ENCODE measurements at regions not wholly inside any gene's neighbourhood (a gene's known extent, or its start where the extent isn't known, plus 50 kb on each side); places are given as distances from the start of the nearest gene placed in this dataset.
A peak's percentile ranks its signal among the peaks of the same experiment; 100 is the strongest.

DNA sequence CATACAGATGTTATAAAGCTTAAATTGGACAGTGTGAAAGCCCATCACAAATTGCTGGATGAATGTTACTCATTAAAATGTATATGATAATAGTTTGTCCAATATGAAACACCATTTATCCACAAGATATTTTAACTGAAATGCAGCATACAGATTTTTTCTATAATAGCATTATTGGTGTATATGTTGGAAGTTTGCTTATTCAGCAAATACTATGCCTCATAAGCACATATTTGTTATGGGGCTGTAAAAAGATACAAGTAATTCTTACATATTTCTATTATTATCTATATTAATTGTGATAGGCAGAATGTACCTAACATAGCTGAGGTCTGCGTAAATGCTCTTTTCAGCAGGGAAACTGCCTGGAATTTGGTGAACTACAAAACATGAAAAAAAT, 790.5 kb downstream of the DIPK2A start:
- Histone ChIP-seq H3K27ac (ENCODE audit: low read length) (no peak overlapping the region), H3K4me1 (ENCODE audit: control insufficient read depth, insufficient read depth, low read length) (no peaks in the 10 kb centered on the region), H3K36me3 (ENCODE audit: control insufficient read depth, insufficient read depth, low read length) (no peaks in the 10 kb centered on the region), H3K27me3 (ENCODE audit: control insufficient read depth, insufficient read depth, low read length) (no peaks in the 10 kb centered on the region), H3K4me3 (ENCODE audit: low read length) (no peak overlapping the region), H3K9me3 (ENCODE audit: control insufficient read depth, low read depth, low read length) (peaks cover 2% of the 10 kb centered on the region)
- 100% methylated on average over 1 of the region's 1 CpG for WGBS (ENCODE audit: insufficient coverage, low lambda C conversion rate)
- DNase-seq, result no peak

DNA sequence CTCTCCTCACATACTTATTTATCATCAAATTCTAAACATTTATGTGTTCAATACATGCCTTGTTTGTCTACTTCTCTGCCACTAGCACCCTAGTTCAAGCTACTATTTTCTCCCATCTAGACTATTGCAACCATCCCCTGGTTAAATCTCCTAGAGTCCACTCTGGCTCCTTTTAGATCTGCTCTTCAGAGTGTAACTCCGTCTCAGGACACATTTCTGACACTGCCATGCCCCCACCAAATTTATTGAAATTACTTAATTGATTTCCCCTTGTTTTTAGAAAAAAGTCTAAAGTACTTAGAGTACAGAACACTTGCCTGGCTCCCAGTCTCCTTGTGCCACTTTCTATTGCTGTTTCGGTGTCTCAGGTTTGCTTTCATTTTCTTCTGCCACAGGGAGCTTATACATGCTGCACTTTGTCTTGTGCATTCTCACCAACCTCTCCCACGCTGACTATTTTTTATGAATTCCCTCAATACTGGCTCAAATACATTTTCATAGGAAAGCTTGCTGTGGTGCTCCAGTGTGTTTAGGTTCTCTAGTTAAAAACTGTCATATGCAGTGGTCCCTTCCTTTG, 792.3 kb downstream of the DIPK2A start:
- WGBS (ENCODE audit: insufficient coverage, low lambda C conversion rate), result 64% methylated on average over 2 of the region's 3 CpGs
- no peak overlapping the region for H3K4me3 ChIP-seq (ENCODE audit: low read length)
- no peaks in the 10 kb centered on the region for H3K4me1 ChIP-seq (ENCODE audit: control insufficient read depth, insufficient read depth, low read length)
- H3K27me3 ChIP-seq (ENCODE audit: control insufficient read depth, insufficient read depth, low read length), result no peaks in the 10 kb centered on the region
- H3K9me3 ChIP-seq (ENCODE audit: control insufficient read depth, low read depth, low read length), result no peaks in the 10 kb centered on the region
- H3K36me3 ChIP-seq (ENCODE audit: control insufficient read depth, insufficient read depth, low read length), result no peaks in the 10 kb centered on the region
- DNase-seq, result peak; percentile 23 to 42
- H3K27ac ChIP-seq (ENCODE audit: low read length), result no peak overlapping the region

DNA sequence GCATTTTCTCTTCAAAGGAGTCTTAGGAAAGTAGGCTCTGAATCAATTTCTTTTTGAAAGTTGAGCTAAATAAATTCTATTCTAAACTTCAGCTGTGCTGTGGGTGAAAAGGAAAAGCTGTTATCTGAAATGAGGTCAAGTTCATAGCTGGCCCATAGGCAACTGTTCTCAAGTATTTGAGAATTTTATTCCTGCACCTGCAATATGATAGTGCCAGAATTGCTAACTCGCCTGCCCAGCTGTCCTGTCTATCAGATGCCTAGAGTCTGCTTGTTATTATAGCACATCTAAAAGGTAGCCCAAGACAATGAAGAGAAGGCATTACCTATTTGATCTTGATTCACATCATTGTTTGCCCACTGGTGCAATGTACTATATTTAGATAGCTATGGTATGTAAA, 798.7 kb downstream of the DIPK2A start:
- Histone ChIP-seq H3K36me3 (ENCODE audit: control insufficient read depth, insufficient read depth, low read length) (no peaks in the 10 kb centered on the region), H3K9me3 (ENCODE audit: control insufficient read depth, low read depth, low read length) (no peaks in the 10 kb centered on the region), H3K27ac (ENCODE audit: low read length) (no peak overlapping the region), H3K4me3 (ENCODE audit: low read length) (no peak overlapping the region), H3K27me3 (ENCODE audit: control insufficient read depth, insufficient read depth, low read length) (no peaks in the 10 kb centered on the region), H3K4me1 (ENCODE audit: control insufficient read depth, insufficient read depth, low read length) (no peaks in the 10 kb centered on the region)
- WGBS (ENCODE audit: insufficient coverage, low lambda C conversion rate), result no CpG with 5 or more reads among the region's 1 CpG
- DNase-seq, result no peak

DNA sequence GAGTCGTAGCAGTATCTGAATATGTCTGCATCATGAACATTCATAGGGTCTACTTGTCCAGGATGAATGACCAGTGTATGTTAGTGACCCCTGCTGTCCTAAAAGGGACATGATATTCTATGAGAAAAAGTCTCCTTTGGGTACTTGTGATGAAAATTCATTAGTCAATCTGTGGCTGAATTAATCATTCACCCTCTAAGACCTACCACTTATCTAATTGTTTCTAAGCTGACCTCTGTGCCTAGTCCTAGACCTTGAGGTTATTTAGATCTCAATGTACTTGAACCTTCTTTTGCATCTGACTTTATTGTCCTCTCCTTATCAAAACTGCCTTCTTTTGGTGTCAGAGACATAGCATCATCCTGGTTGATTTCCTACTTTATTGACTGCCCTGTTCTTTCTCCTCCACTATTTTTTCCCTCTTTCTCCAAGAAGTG, 799.3 kb downstream of the DIPK2A start:
- no peaks in the 10 kb centered on the region for H3K36me3 ChIP-seq (ENCODE audit: control insufficient read depth, insufficient read depth, low read length)
- 20% methylated on average over 1 of the region's 1 CpG for WGBS (ENCODE audit: insufficient coverage, low lambda C conversion rate)
- peak; percentile 14 to 23 for DNase-seq
- no peak overlapping the region for H3K27ac ChIP-seq (ENCODE audit: low read length)
- no peaks in the 10 kb centered on the region for H3K4me1 ChIP-seq (ENCODE audit: control insufficient read depth, insufficient read depth, low read length)
- no peak overlapping the region for H3K4me3 ChIP-seq (ENCODE audit: low read length)
- no peaks in the 10 kb centered on the region for H3K9me3 ChIP-seq (ENCODE audit: control insufficient read depth, low read depth, low read length)
- H3K27me3 ChIP-seq (ENCODE audit: control insufficient read depth, insufficient read depth, low read length), result no peaks in the 10 kb centered on the region

DNA sequence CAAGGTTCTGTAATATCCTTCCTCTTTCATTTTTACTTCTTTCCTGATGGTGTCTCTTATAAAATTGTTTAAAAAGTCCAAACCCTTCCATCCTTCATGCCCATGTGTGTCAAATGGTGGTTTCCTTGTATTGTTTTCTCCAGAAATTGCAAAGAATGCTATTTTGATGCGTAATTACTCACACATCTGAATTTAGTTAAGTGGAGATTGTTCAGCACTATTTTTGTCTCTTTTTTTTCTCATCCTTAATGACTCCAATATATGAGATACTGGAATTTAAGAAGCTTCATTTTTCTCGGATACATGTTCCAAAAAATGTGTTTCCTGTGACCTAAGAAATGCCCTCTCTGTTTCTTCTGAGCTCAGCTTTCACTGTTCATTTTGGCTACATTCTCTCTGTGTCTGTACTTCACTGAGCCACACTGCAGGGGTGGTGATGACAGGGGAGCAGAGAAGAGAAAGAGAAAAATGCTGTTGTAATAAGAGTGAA, 799.8 kb downstream of the DIPK2A start:
- no peak for DNase-seq
- WGBS (ENCODE audit: insufficient coverage, low lambda C conversion rate), result 83% methylated on average over 1 of the region's 2 CpGs
- H3K4me3 ChIP-seq (ENCODE audit: low read length), result no peak overlapping the region

DNA sequence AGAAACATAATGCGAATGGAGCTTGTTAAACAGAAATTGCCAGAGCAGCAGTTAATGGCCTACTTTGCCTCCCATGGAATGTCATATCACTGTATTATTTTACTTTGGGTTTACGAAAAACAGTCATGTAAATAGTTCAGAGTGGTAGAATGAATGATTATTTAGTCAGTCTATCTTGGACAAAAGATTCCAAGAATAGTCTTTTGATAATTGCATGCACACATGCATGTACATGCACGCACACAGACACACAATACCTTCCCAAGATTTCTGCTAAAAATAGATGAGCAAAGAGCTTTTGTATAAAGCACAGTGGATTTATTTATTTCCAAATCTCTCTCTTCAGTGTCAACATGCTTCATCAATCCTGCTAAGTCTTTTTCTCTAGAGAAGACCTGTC, 800.7 kb downstream of the DIPK2A start:
- H3K4me3 ChIP-seq (ENCODE audit: low read length), result no peak overlapping the region
- no peaks in the 10 kb centered on the region for H3K4me1 ChIP-seq (ENCODE audit: control insufficient read depth, insufficient read depth, low read length)
- H3K9me3 ChIP-seq (ENCODE audit: control insufficient read depth, low read depth, low read length), result no peaks in the 10 kb centered on the region
- H3K27ac ChIP-seq (ENCODE audit: low read length), result no peak overlapping the region
- no peaks in the 10 kb centered on the region for H3K36me3 ChIP-seq (ENCODE audit: control insufficient read depth, insufficient read depth, low read length)
- H3K27me3 ChIP-seq (ENCODE audit: control insufficient read depth, insufficient read depth, low read length), result no peaks in the 10 kb centered on the region
- DNase-seq, result no peak
- 95% methylated on average over 2 of the region's 3 CpGs for WGBS (ENCODE audit: insufficient coverage, low lambda C conversion rate)

More for the DNA sequence above, 799.8 kb downstream of the DIPK2A start:
- no peak overlapping the region for H3K27ac ChIP-seq (ENCODE audit: low read length)
- no peaks in the 10 kb centered on the region for H3K9me3 ChIP-seq (ENCODE audit: control insufficient read depth, low read depth, low read length)
- no peaks in the 10 kb centered on the region for H3K36me3 ChIP-seq (ENCODE audit: control insufficient read depth, insufficient read depth, low read length)
- no peaks in the 10 kb centered on the region for H3K4me1 ChIP-seq (ENCODE audit: control insufficient read depth, insufficient read depth, low read length)
- no peaks in the 10 kb centered on the region for H3K27me3 ChIP-seq (ENCODE audit: control insufficient read depth, insufficient read depth, low read length)

DNA sequence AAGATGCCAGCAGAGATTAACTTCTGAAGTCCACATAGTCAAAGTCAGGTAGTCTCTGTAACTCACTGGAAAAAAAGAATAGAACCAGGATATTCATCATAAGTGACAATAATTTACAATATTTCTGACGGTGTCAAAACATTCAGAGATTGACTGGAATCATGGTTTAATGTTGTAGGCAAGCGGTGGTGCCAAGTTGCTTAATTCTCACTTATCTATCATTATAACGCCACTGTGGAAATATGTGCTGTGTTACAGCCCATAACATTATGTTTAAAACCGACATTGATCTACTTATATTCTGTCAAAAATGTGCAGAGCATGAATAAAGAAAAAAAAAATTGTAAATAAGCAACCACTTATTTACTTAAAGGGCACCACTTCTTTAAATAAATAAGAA, 801.7 kb downstream of the DIPK2A start:
- DNase-seq, result no peak
- H3K9me3 ChIP-seq (ENCODE audit: control insufficient read depth, low read depth, low read length), result no peaks in the 10 kb centered on the region
- no peaks in the 10 kb centered on the region for H3K36me3 ChIP-seq (ENCODE audit: control insufficient read depth, insufficient read depth, low read length)
- no peaks in the 10 kb centered on the region for H3K4me1 ChIP-seq (ENCODE audit: control insufficient read depth, insufficient read depth, low read length)
- H3K27me3 ChIP-seq (ENCODE audit: control insufficient read depth, insufficient read depth, low read length), result no peaks in the 10 kb centered on the region
- H3K4me3 ChIP-seq (ENCODE audit: low read length), result no peak overlapping the region
- 94% methylated on average over 2 of the region's 4 CpGs for WGBS (ENCODE audit: insufficient coverage, low lambda C conversion rate)
- H3K27ac ChIP-seq (ENCODE audit: low read length), result no peak overlapping the region

DNA sequence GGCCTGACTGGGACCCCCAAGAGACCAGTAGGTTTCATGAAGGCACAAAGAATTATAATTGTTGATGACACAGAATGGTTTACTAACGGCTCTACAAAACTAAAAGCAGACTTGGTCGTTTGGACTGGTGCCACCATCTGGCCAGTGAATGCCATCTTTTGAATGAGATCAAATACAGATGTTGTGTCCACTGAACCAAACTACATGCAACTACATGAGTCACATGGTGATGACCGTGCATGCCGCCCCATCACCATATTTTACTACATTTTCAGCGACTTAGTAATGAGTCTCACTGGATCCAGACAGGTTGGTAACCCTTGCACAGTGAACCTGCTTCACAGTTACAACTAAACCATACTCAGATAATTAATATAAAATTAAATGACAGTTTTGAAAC, 803.3 kb downstream of the DIPK2A start:
- 100% methylated on average over 1 of the region's 5 CpGs for WGBS (ENCODE audit: insufficient coverage, low lambda C conversion rate)
- Histone ChIP-seq H3K4me3 (ENCODE audit: low read length) (no peak overlapping the region), H3K27me3 (ENCODE audit: control insufficient read depth, insufficient read depth, low read length) (no peaks in the 10 kb centered on the region), H3K4me1 (ENCODE audit: control insufficient read depth, insufficient read depth, low read length) (no peaks in the 10 kb centered on the region), H3K9me3 (ENCODE audit: control insufficient read depth, low read depth, low read length) (no peaks in the 10 kb centered on the region), H3K27ac (ENCODE audit: low read length) (no peak overlapping the region), H3K36me3 (ENCODE audit: control insufficient read depth, insufficient read depth, low read length) (no peaks in the 10 kb centered on the region)
- DNase-seq, result no peak

DNA sequence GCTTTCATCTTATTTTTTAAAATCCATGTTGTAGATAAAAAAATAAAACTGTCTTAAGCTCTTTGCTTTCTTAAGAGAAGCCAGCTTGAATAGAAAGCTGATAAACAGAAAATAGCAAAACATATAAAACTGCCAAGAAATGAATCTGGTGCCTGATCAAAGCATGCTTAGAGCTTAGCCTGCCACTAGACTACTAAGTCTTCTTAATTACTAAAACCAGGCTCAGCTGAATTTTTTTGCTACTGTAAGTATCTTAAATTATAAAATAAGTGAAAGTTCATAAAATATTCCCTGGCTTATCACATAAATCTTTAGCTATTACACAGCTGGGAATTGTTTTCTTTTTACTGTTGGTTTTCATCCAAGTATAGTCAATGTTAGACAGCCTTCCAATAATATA, 803.9 kb downstream of the DIPK2A start:
- Histone ChIP-seq H3K4me1 (ENCODE audit: control insufficient read depth, insufficient read depth, low read length) (no peaks in the 10 kb centered on the region), H3K27ac (ENCODE audit: low read length) (no peak overlapping the region), H3K4me3 (ENCODE audit: low read length) (no peak overlapping the region), H3K36me3 (ENCODE audit: control insufficient read depth, insufficient read depth, low read length) (no peaks in the 10 kb centered on the region), H3K9me3 (ENCODE audit: control insufficient read depth, low read depth, low read length) (no peaks in the 10 kb centered on the region), H3K27me3 (ENCODE audit: control insufficient read depth, insufficient read depth, low read length) (no peaks in the 10 kb centered on the region)
- DNase-seq, result no peak

DNA sequence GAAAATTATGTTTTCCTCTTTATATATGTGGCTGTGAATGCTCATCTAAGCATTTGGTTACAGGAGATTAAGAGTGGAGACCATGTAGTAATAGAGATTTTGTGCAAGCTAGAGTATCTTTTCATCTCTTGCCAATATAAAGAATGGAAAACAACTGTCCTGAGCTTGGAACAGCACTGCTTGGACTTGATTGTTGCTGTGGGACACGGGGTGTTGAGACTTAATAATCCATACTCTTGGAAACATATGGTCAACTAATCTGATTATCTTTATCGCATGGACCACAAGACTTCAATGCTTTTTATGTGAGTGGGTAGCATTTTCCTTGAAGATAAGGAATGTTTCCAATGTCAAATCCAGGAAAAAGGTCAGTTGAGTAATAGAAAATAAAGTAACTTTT, 806.3 kb downstream of the DIPK2A start:
- Histone ChIP-seq H3K27me3 (ENCODE audit: control insufficient read depth, insufficient read depth, low read length) (no peaks in the 10 kb centered on the region), H3K27ac (ENCODE audit: low read length) (no peak overlapping the region), H3K9me3 (ENCODE audit: control insufficient read depth, low read depth, low read length) (no peaks in the 10 kb centered on the region), H3K4me3 (ENCODE audit: low read length) (no peak overlapping the region), H3K36me3 (ENCODE audit: control insufficient read depth, insufficient read depth, low read length) (no peaks in the 10 kb centered on the region), H3K4me1 (ENCODE audit: control insufficient read depth, insufficient read depth, low read length) (no peaks in the 10 kb centered on the region)
- DNase-seq, result no peak
- 100% methylated on average over 1 of the region's 2 CpGs for WGBS (ENCODE audit: insufficient coverage, low lambda C conversion rate)

DNA sequence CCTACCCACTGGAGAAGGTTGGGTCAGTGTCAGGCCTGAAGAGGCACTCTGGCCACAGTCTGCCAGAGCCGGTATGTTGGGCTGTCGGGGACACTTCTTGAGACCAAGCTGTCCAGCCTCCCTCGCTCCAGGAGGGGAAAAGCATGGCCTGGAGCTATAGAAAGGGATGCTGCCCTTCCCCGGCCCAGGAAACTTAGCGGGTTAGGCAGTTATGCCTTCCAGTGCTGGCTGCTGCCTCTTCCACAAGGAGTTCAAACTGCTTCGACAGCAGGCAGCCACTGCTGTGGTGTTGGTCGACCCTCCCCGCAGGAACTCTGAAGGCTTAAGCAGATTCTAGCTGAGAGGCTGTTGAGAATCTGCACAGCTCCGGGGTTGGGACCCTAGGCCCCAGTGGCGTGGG, 819.4 kb downstream of the DIPK2A start:
- no peaks in the 10 kb centered on the region for H3K27me3 ChIP-seq (ENCODE audit: control insufficient read depth, insufficient read depth, low read length)
- H3K27ac ChIP-seq (ENCODE audit: low read length), result no peak overlapping the region
- no peaks in the 10 kb centered on the region for H3K36me3 ChIP-seq (ENCODE audit: control insufficient read depth, insufficient read depth, low read length)
- DNase-seq, result no peak
- WGBS (ENCODE audit: insufficient coverage, low lambda C conversion rate), result no CpG with 5 or more reads among the region's 10 CpGs
- no peaks in the 10 kb centered on the region for H3K4me1 ChIP-seq (ENCODE audit: control insufficient read depth, insufficient read depth, low read length)
- no peaks in the 10 kb centered on the region for H3K9me3 ChIP-seq (ENCODE audit: control insufficient read depth, low read depth, low read length)
- no peak overlapping the region for H3K4me3 ChIP-seq (ENCODE audit: low read length)

Data from large intestine (tissue), 3 donors.